GM18858 (cell line): ENCODE measurements at regions not wholly inside any gene's neighbourhood (a gene's known extent, or its start where the extent isn't known, plus 50 kb on each side); places are given as distances from the start of the nearest gene placed in this dataset.
"Not testable (repeated sequence)": the region's sequence is repeated elsewhere in the genome, so short reads cannot be mapped to it uniquely, and the experiment has no call there.

Experiments
- ATAC-seq: cut with Tn5 transposase; IDR thresholded peaks from one replicate; pipeline ENCODE4 v1.9.1; 2021; ENCODE audit not compliant: unreplicated experiment

DNA sequence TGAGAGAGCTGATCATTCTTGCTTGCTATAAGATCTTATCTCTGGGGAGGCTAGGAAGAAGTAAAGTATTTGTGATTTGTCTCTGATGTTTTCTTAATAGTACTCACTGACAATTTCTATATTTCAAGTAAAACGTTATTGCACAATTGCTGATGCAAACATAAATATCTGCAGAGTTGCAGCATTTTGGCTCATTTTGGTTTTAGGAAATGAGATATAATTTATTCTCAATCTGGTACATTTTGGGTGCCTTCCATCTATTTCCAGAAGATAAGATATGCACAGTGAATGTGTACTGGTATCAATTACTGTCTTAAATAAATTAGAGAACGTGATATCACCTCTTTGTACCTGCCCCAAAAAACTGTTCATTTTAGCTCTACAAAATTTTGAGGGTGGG, 1431.5 kb downstream of the BRINP3 start:
- no peak for ATAC-seq

DNA sequence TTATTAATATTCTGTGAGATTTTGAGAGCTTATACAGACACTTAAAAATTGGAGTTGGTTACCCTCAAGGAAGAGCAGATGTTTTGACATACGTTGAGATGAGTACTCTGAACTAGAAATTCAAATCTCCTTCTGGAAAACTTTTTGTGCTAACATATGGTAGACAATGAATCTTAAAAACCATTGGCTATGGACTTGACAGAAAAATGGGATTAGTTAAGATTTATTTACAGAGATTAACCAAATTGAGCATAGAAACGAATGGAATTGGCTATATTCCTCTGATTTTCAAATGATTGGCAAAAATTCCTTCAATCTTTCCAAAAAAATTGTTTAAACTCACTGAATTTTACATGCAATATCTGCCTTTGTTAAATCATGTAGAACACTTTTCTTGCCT, 1392.9 kb downstream of the BRINP3 start:
- no peak for ATAC-seq

DNA sequence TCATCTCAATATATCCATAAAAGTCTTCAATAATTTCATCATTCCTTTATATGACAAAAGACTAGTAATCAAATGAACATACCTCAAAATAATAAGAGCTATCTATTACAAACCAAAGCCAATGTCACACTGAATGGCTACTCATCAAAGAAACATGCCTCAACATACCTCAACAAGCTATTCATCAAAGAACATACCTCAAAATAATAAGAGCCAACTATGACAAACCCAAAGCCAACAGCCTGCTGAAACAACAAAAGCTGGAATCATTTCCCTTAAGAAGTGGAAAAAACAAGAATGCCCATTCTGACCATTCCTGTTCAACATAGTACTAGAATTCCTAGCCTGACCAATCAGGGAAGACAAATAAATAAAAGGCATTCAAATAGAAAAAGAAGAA, 1373.7 kb downstream of the BRINP3 start:
- no peak for ATAC-seq

DNA sequence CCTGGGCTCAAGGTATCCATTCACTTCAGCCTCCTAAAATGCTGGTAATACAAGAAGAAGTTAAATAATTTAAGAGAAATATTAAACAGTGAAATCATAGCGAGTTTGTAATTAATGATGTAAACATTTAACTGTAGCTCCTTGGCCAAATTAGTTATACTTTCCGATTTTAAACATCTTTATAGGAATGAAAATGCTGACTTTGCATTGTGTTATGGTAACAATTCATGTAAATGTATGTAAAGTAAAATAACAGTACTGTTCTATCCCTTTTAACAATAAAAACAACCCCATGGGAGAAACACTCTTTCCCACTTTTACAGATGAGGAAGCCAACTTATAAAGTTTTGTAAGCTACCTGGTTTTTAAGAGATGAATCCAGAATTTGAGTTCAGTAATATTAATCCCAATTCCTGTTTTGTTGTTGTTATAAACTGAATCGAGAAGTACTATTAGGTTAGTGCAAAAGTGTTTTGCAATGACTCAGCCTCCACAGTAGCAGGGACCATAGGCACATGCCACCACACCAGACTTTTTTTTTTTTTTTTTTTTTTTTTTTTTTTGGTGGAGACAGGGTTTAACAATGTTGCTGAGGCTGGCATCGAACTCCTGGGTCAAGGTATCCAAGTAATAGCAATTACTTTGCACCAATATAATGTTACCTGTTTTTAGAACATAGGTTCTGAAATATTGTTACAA, 1360.4 kb downstream of the BRINP3 start:
- ATAC-seq: no peak

- no peak for ATAC-seq
These were observed 1355.7 kb downstream of the BRINP3 start for GRCh38 chr1:189121941-189122340.

GRCh38 chr1:189125694-189126093, 1352.0 kb downstream of the BRINP3 start:
- no peak for ATAC-seq

DNA sequence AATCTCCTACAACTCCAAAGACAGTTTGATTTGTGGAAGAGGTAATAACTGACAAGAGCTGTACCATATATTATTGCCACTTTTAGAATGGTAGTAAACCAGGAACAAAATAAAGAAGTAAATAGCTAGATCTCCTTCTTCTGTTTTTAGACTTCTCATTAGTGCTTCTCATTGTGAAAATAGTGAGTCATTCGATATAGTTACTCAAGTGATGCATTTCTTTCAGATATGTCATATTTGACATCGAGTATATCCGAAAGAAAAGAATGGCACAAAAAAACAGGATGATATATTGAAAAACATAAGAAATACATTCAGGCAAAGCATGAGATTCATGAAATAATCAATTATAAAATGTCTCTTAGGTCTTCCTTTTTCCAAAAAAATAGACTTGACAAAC, 1346.1 kb downstream of the BRINP3 start:
- ATAC-seq: no peak

DNA sequence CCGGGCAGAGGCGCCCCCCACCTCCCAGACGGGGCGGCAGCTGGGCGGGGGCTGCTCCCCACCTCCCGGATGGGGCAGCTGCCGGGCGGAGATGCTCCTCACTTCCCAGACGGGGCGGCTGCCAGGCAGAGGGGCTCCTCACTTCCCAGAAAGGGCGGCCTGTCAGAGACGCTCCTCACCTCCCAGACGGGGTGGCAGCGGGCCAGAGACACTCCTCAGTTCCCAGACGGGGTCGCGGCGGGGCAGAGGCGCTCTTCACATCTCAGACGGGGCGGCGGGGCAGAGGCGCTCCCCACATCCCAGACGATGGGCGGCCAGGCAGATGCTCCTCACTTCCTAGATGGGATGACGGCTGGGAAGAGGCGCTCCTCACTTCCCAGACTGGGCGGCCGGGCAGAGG, 1337.9 kb downstream of the BRINP3 start:
- ATAC-seq: not testable (repeated sequence)

DNA sequence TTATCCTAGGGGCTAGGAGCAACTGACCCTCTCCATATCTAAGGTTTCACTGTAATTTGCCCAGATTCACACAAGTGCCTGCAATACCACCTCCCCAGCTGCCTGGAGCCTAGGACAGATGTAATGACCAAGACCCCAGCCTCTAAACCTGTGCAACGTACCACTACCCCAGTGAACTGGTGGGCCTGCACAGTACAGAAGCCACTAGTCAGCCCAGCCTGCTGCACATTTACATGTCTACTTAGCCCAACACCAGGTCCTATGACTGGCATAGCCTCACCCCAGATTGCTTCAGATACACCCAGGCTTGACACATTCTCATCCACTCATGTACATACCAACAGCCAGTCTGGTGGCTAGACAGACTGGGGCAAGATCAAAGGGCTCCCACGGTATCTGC, 1336.6 kb downstream of the BRINP3 start:
- ATAC-seq: no peak

DNA sequence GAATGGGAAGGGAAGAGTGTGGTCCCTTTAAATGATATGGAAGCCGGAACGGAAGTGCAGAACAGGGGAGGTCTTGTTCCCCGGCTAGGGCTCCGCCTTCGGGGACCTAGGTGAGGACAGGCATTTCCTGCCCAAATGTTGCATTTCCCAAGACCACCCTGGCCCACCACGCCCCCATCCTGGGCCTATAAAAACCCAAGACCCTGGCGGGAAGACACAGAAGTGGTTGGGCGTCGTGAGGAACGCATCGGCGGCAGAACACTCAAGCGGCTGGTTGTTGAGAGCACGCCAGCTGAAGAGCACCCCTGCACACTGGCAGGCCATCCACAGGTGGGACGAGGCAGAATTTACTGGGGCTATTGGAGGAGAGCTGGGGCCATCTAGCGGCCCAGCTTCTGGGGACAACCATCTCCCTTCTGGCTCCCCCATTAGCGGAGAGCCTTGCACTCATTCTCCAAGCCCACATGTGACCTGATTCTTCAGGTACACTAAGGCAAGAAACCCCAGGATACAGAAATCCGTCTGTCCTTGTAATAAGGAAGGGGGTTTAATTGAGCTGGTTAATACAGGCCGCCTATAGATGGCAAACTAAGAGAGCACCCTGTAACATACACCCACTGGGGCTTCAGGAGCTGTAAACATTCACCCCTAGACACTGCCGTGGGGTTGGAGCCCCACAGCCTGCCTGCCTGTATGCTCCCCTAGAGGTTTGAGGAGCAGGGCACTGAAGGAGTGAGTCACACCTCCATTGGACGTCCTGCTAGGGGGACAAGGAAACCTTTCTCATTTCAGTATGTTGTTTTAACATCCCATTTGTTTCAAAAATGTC, 1327.9 kb downstream of the BRINP3 start:
- no peak for ATAC-seq

- ATAC-seq: no peak
These were observed 1327.0 kb downstream of the BRINP3 start for GRCh38 chr1:189150624-189151023.

- ATAC-seq: no peak
These were observed 1326.3 kb downstream of the BRINP3 start for GRCh38 chr1:189151361-189151760.

GRCh38 chr1:189152685-189153084, 1325.0 kb downstream of the BRINP3 start:
- no peak for ATAC-seq

DNA sequence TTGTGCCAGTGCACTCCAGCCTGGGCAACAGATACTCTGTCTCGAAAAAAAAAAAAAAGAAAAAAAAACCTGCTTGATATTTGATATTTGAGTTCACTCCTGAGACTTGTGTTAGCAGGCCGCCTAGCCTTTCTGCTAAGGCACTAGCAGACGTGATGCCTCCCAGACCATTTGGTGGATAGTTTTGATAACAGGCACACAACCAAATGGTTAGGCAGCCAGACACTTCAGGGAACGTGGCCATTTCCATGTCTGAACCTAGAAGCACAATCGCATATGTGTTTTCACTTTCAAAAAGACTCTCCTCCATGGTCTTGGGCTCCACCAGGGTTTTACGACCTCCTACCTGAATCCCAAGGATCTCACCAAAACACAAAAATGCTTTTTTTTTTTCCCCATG, 1319.5 kb downstream of the BRINP3 start:
- ATAC-seq: no peak

GRCh38 chr1:189175889-189176288, 1301.8 kb downstream of the BRINP3 start:
- ATAC-seq: no peak

- ATAC-seq: no peak
These were observed 1297.6 kb downstream of the BRINP3 start for GRCh38 chr1:189180057-189180456.

GRCh38 chr1:189185097-189185496, 1292.6 kb downstream of the BRINP3 start:
- ATAC-seq: no peak

GRCh38 chr1:189192741-189193520, 1284.7 kb downstream of the BRINP3 start:
- no peak for ATAC-seq

- ATAC-seq: no peak
These were observed 1271.8 kb downstream of the BRINP3 start for GRCh38 chr1:189205863-189206262.

DNA sequence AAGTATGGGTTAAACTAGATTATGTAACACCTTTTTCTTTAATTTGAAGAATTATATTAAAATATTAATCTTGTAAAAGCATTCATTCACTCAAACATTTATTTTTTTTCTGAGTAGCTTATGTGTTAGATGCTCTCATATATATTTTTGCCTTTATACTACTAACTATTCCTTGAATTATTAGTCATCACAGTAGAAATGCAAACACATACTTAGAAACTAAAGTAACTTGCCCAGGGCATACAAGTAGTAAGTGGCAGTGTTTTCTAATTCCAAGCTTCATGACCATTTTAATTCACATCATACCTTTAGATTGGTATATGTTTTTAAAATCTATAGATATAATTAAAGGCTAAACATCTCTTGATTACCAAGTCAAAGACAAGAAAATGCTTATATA, 1271.0 kb downstream of the BRINP3 start:
- no peak for ATAC-seq

- ATAC-seq: no peak
These were observed 1265.9 kb downstream of the BRINP3 start for GRCh38 chr1:189211742-189212141.

DNA sequence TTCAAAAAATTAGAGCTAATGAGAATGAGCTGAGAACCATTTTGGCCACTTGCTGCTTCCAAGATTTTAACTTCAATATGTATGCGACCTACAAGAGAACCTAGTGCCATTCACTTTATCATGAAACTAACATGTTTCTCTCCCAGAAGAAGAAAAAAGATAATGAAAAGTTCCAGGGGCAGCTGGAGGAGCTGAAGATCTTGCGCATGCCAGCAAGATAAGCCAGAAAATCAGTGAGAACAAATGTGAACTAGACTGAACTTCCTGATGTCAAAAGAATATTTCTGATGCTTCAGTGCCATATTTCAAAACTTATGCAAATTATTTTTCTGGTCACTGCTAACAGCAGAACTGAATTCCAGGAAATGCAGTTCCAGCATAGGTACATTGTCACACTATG, 1265.1 kb downstream of the BRINP3 start:
- ATAC-seq: no peak
